ENCODE measurements at regions not wholly inside any gene's neighbourhood (a gene's known extent, or its start where the extent isn't known, plus 50 kb on each side); places are given as distances from the start of the nearest gene placed in this dataset.

GRCh38 chr11:123301013-123301591 is 106.1 kb upstream of the CLMP start:
- TF ChIP-seq ZNF462 (CRISPR knock-in tag; IDR thresholded peaks at IDR 0.05) (no peak), JUNB (IDR thresholded peaks at IDR 0.05; ENCODE audit: unreplicated experiment) (no peak), EZH2phosphoT487 (IDR thresholded peaks at IDR 0.05; ENCODE audit: unreplicated experiment) (no peak)
